Stimulated activated CD8-positive, alpha-beta memory T cell treated with anti-CD3 and anti-CD28 coated beads, Interleukin-2, amount 100 ng/mL, for 48 hours (primary cell): ENCODE measurements at regions not wholly inside any gene's neighbourhood (a gene's known extent, or its start where the extent isn't known, plus 50 kb on each side); places are given as distances from the start of the nearest gene placed in this dataset.
"Not testable (repeated sequence)": the region's sequence is repeated elsewhere in the genome, so short reads cannot be mapped to it uniquely, and the experiment has no call there.

Experiments
- DNase-seq, 2 donors: peaks; one replicate each; pipeline ENCODE4 v3.0.0-alpha.2; 2020; ENCODE audit warnings: low read depth in 2 of 2

GRCh38 chr5:57677235-57677634 is 194.6 kb upstream of the ACTBL2 start:
- no peak for DNase-seq

GRCh38 chr5:57676222-57677098 is 193.8 kb upstream of the ACTBL2 start:
- DNase-seq = no peak

GRCh38 chr5:57675236-57675635 is 192.6 kb upstream of the ACTBL2 start:
- no peak for DNase-seq

GRCh38 chr5:57671371-57671770 is 188.8 kb upstream of the ACTBL2 start:
- no peak for DNase-seq

GRCh38 chr5:57666582-57666981 is 184.0 kb upstream of the ACTBL2 start:
- no peak for DNase-seq

GRCh38 chr5:57665146-57665936 is 182.7 kb upstream of the ACTBL2 start:
- DNase-seq = no peak

- no peak for DNase-seq
These were observed 182.1 kb upstream of the ACTBL2 start for GRCh38 chr5:57664700-57665099.

GRCh38 chr5:57663466-57663865 is 180.9 kb upstream of the ACTBL2 start:
- DNase-seq = no peak

GRCh38 chr5:57662991-57663390 is 180.4 kb upstream of the ACTBL2 start:
- no peak for DNase-seq

GRCh38 chr5:57659886-57660285 is 177.3 kb upstream of the ACTBL2 start:
- DNase-seq = no peak

GRCh38 chr5:57658018-57658417 is 175.4 kb upstream of the ACTBL2 start:
- DNase-seq = no peak

GRCh38 chr5:57655228-57655627 is 172.6 kb upstream of the ACTBL2 start:
- no peak for DNase-seq

GRCh38 chr5:57653636-57654290 is 171.2 kb upstream of the ACTBL2 start:
- DNase-seq = no peak

GRCh38 chr5:57651127-57651526 is 168.5 kb upstream of the ACTBL2 start:
- DNase-seq = no peak

- no peak for DNase-seq
These were observed 167.9 kb upstream of the ACTBL2 start for GRCh38 chr5:57650360-57651069.

- DNase-seq = no peak
These were observed 160.1 kb upstream of the ACTBL2 start for GRCh38 chr5:57642698-57643097.

GRCh38 chr5:57642066-57642465 is 159.5 kb upstream of the ACTBL2 start:
- no peak for DNase-seq

- DNase-seq = no peak
These were observed 152.7 kb upstream of the ACTBL2 start for GRCh38 chr5:57635146-57635777.

- no peak for DNase-seq
These were observed 150.3 kb upstream of the ACTBL2 start for GRCh38 chr5:57632937-57633336.

GRCh38 chr5:57631139-57631538 is 148.5 kb upstream of the ACTBL2 start:
- DNase-seq = not testable (repeated sequence)

- DNase-seq = no peak
These were observed 145.1 kb upstream of the ACTBL2 start for GRCh38 chr5:57627661-57628060.
